H1 (cell line): ENCODE measurements at regions not wholly inside any gene's neighbourhood (a gene's known extent, or its start where the extent isn't known, plus 50 kb on each side); places are given as distances from the start of the nearest gene placed in this dataset.

Experiments used
- BCL11A ChIP-seq, 2 experiments: IDR thresholded peaks; one replicate each; pipeline ENCODE4 v1.6.1; 2011; ENCODE audit warnings: low read depth in 2 of 2, low read length in 2 of 2, mild to moderate bottlenecking in 2 of 2
- CHD7 ChIP-seq: fragments of 300-600 bp; sonication (generic); IDR thresholded peaks from 2 replicates; pipeline ENCODE4 v1.7.1; 2012; ENCODE audit warnings: low read length, moderate library complexity, mild to moderate bottlenecking, inconsistent platforms; ENCODE audit not compliant: insufficient replicate concordance
- SAP30 ChIP-seq: fragments of 300-600 bp; sonication (generic); IDR thresholded peaks from 2 replicates; pipeline ENCODE4 v1.7.1; 2012; ENCODE audit warnings: low read length, moderate library complexity, mild to moderate bottlenecking, inconsistent platforms; ENCODE audit not compliant: insufficient read depth, insufficient replicate concordance
- TAF1 ChIP-seq: IDR thresholded peaks from 2 replicates; pipeline ENCODE4 v1.6.1; 2011; ENCODE audit warnings: mild to moderate bottlenecking, low read depth, low read length

GRCh38 chr6:22706651-22707050 is 137.3 kb downstream of the HDGFL1 start (continued):
- TF ChIP-seq CHD7 (no peak), TAF1 (no peak), BCL11A (IDR thresholded peaks at IDR 0.05; ENCODE audit: low read depth in 2 of 2, low read length in 2 of 2) (no peak), SAP30 (no peak)
